IMR-90 (cell line): ENCODE measurements at regions not wholly inside any gene's neighbourhood (a gene's known extent, or its start where the extent isn't known, plus 50 kb on each side); places are given as distances from the start of the nearest gene placed in this dataset.

Source experiments
- ATAC-seq: fragments of 200-7000 bp; cut with Tn5 transposase; 2 replicates; pipeline ENCODE4 v1.9.1; 2020; ENCODE audit warnings: low read depth, mild to moderate bottlenecking, moderate library complexity
- BruUV-seq: library from RNA; stranded (reverse); fragments of 400-500 nt; replicated peaks from 2 replicates; lab custom pipeline; 2021; lab: Mats Ljungman, UMichigan
- CTCF ChIA-PET: fragments of 300-600 bp; formaldehyde crosslinking; extraction: SDS; loops from one replicate; lab custom pipeline; 2021; ENCODE audit warnings: antibody characterized with exemption; lab: Yijun Ruan, JAX
- POLR2A ChIA-PET: fragments of 300-600 bp; sonication (Branson Sonifier 250); formaldehyde crosslinking; loops from one replicate; lab custom pipeline; 2022; ENCODE audit warnings: antibody characterized with exemption; ENCODE audit not compliant: unreplicated experiment; lab: Charles Lee
- DNase-seq: peaks from one replicate; pipeline ENCODE4 v3.0.0; 2013
- H2AFZ ChIP-seq: replicated peaks from 2 replicates; pipeline ENCODE3; 2013; ENCODE audit warnings: low read length, mild to moderate bottlenecking; ENCODE audit not compliant: poor library complexity
- H2AK5ac ChIP-seq: 2 replicates; pipeline ENCODE4 v1.6.1; 2013; ENCODE audit warnings: low read depth, low read length, inconsistent platforms
- H2AK9ac ChIP-seq: replicated peaks from 2 replicates; pipeline ENCODE3; 2013; ENCODE audit warnings: mild to moderate bottlenecking, low read depth, low read length, moderate library complexity; ENCODE audit not compliant: poor library complexity
- H2BK120ac ChIP-seq: 2 replicates; pipeline ENCODE4 v1.6.1; 2013; ENCODE audit warnings: low read depth, low read length, inconsistent platforms
- H2BK15ac ChIP-seq: 3 replicates; pipeline ENCODE4 v1.6.1; 2013; ENCODE audit warnings: low read depth, low read length, inconsistent platforms
- H2BK20ac ChIP-seq: 2 replicates; pipeline ENCODE4 v1.6.1; 2013; ENCODE audit warnings: low read depth, mild to moderate bottlenecking, inconsistent platforms, low read length, moderate library complexity
- H2BK5ac ChIP-seq: 2 replicates; pipeline ENCODE4 v1.6.1; 2013; ENCODE audit warnings: mild to moderate bottlenecking, low read depth, low read length, inconsistent platforms; ENCODE audit not compliant: poor library complexity, severe bottlenecking
- H3K14ac ChIP-seq: replicated peaks from 2 replicates; pipeline ENCODE4 v1.6.1; 2013; ENCODE audit warnings: low read depth, low read length, inconsistent platforms
- H3K18ac ChIP-seq: 2 replicates; pipeline ENCODE4 v1.6.1; 2013; ENCODE audit warnings: low read depth, low read length, control low read depth
- H3K23ac ChIP-seq: 2 replicates; pipeline ENCODE4 v1.6.1; 2013; ENCODE audit warnings: low read depth, low read length, inconsistent platforms
- H3K27ac ChIP-seq: 2 replicates; pipeline ENCODE4 v1.5.1; 2013; ENCODE audit warnings: mild to moderate bottlenecking, control low read depth, low read length; ENCODE audit not compliant: insufficient read depth
- H3K27me3 ChIP-seq: 2 replicates; pipeline ENCODE4 v1.6.1; 2013; ENCODE audit warnings: low read length; ENCODE audit not compliant: control insufficient read depth, insufficient read depth
- H3K36me3 ChIP-seq: 2 replicates; pipeline ENCODE4 v1.6.1; 2013; ENCODE audit warnings: low read length, mixed read lengths; ENCODE audit not compliant: control insufficient read depth, insufficient read depth
- H3K4ac ChIP-seq: 2 replicates; pipeline ENCODE4 v1.6.1; 2013; ENCODE audit warnings: low read depth, low read length, inconsistent platforms
- H3K4me1 ChIP-seq: 2 replicates; pipeline ENCODE4 v1.6.1; 2013; ENCODE audit warnings: low read length, mixed read lengths; ENCODE audit not compliant: control insufficient read depth, insufficient read depth
- H3K4me2 ChIP-seq: 2 replicates; pipeline ENCODE4 v1.6.1; 2013; ENCODE audit warnings: low read depth, mild to moderate bottlenecking, control low read depth, low read length, moderate library complexity
- H3K4me3 ChIP-seq: 2 replicates; pipeline ENCODE4 v1.5.1; 2013; ENCODE audit warnings: low read depth, mild to moderate bottlenecking, control low read depth, low read length, moderate library complexity; ENCODE audit not compliant: insufficient read depth
- H3K56ac ChIP-seq: 2 replicates; pipeline ENCODE4 v1.6.1; 2013; ENCODE audit warnings: low read length, inconsistent platforms; ENCODE audit not compliant: insufficient read depth; ENCODE audit errors: extremely low read depth
- H3K79me1 ChIP-seq, 2 experiments: 2 replicates each; pipeline ENCODE4 v1.6.1; 2013; ENCODE audit warnings: low read length in 2 of 2, inconsistent platforms in 1 of 2, low read depth in 1 of 2
- H3K9ac ChIP-seq: 2 replicates; pipeline ENCODE4 v1.6.1; 2013; ENCODE audit warnings: low read depth, low read length, control low read depth
- H3K9me1 ChIP-seq: 2 replicates; pipeline ENCODE4 v1.6.1; 2013; ENCODE audit warnings: low read length, inconsistent platforms; ENCODE audit not compliant: insufficient read depth
- H3K9me3 ChIP-seq: 2 replicates; pipeline ENCODE4 v1.6.1; 2013; ENCODE audit warnings: low read length; ENCODE audit not compliant: control insufficient read depth, insufficient read depth
- H4K20me1 ChIP-seq: 2 replicates; pipeline ENCODE4 v1.6.1; 2013; ENCODE audit warnings: low read length, inconsistent platforms; ENCODE audit not compliant: insufficient read depth
- H4K5ac ChIP-seq: 2 replicates; pipeline ENCODE4 v1.6.1; 2013; ENCODE audit warnings: mild to moderate bottlenecking, low read depth, low read length, control low read depth
- H4K8ac ChIP-seq, 2 experiments: 2 replicates each; pipeline ENCODE4 v1.6.1; 2013; ENCODE audit warnings: low read depth in 2 of 2, low read length in 2 of 2, control low read depth in 1 of 2, inconsistent platforms in 1 of 2
- H4K91ac ChIP-seq: 2 replicates; pipeline ENCODE4 v1.6.1; 2013; ENCODE audit warnings: low read depth, low read length, inconsistent platforms; ENCODE audit not compliant: insufficient read depth
- FOS ChIP-seq: fragments of 150-350 bp; IDR thresholded peaks from 2 replicates; pipeline ENCODE4 v1.6.1; 2016; ENCODE audit warnings: low read depth, low read length
- MAFK ChIP-seq: IDR thresholded peaks from 2 replicates; pipeline ENCODE4 v1.6.1; 2012; ENCODE audit warnings: low read depth, low read length, improper control_type of control experiment
- MAZ ChIP-seq: IDR thresholded peaks from 2 replicates; pipeline ENCODE4 v1.6.1; 2012; ENCODE audit warnings: low read depth, mild to moderate bottlenecking, low read length, improper control_type of control experiment, moderate library complexity, borderline replicate concordance
- MXI1 ChIP-seq: IDR thresholded peaks from 2 replicates; pipeline ENCODE4 v1.6.1; 2012; ENCODE audit warnings: low read depth, mild to moderate bottlenecking, low read length, moderate library complexity, borderline replicate concordance
- RAD21 ChIP-seq: IDR thresholded peaks from 2 replicates; pipeline ENCODE4 v1.6.1; 2012; ENCODE audit warnings: low read length, improper control_type of control experiment
- dilution Hi-C: fragments of 300-500 bp; cut with HindIII; formaldehyde crosslinking; loops from one replicate; pipeline ENCODE4 v1.14.3; 2018; ENCODE audit warnings: low sequenced_read_pairs; ENCODE audit not compliant: unreplicated experiment
- in situ Hi-C: fragments of 300-500 bp; cut with MboI; formaldehyde crosslinking; loops from 3 replicates; pipeline ENCODE4 v1.14.3; 2019; ENCODE audit warnings: low sequenced_read_pairs, inconsistent platforms, mixed read lengths
- intact Hi-C: fragments of 100-400 bp; cut with micrococcal nuclease; formaldehyde crosslinking; loops from 2 replicates; pipeline ENCODE4 v1.10.0; 2022
- TF ChIP-seq, protein P1 (sequence below): fragments of 150-350 bp; IDR thresholded peaks from 2 replicates; pipeline ENCODE4 v1.6.1; 2016; ENCODE audit warnings: low read depth, mild to moderate bottlenecking, low read length, moderate library complexity, borderline replicate concordance
- TF ChIP-seq, protein P2 (sequence below): fragments of 150-350 bp; IDR thresholded peaks from 2 replicates; pipeline ENCODE4 v1.6.1; 2017; ENCODE audit warnings: mild to moderate bottlenecking, antibody characterized with exemption, low read length, low read depth

DNA sequence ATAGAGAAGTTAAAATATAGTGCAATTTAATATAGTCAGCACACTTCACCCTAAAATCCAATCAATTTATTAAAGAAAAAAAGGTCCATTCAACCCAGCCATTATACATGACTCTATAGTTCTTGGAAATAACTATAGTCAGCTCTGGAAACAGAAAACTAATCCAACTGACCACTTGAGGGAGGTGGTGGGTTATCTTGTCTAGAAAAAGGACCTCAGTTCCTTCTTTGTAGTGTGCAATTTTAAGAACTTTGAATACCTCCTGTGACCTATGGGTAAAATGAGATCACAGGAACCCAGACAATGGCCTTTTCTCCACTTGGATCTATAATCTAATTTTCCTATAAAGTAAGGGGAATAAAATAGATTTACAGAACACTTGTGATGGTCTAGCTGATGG is 163.6 kb upstream of the CENPW start:
- H2AFZ ChIP-seq, result no peak overlapping the region
- H2BK5ac ChIP-seq, result no peak overlapping the region
- no peak overlapping the region for H2BK15ac ChIP-seq
- H4K5ac ChIP-seq, result no peak overlapping the region
- H3K4ac ChIP-seq, result no peak overlapping the region
- ATAC-seq (no peak), DNase-seq (peak; percentile 14)
- H2AK9ac ChIP-seq, result no peak overlapping the region
- no peak overlapping the region for H3K23ac ChIP-seq
- no peaks in the 10 kb centered on the region for H4K20me1 ChIP-seq
- in situ Hi-C loops, result loop anchor here (10.0 kb wide), 1 partner anchor 141 kb away; no protein-coding TSS in a partner anchor
- H3K9me3 ChIP-seq, result no peaks in the 10 kb centered on the region
- peaks cover 14% of the 10 kb centered on the region for H3K27me3 ChIP-seq
- no peak overlapping the region for H3K4me2 ChIP-seq
- H4K91ac ChIP-seq, result no peak overlapping the region
- TF ChIP-seq, protein P1, sequence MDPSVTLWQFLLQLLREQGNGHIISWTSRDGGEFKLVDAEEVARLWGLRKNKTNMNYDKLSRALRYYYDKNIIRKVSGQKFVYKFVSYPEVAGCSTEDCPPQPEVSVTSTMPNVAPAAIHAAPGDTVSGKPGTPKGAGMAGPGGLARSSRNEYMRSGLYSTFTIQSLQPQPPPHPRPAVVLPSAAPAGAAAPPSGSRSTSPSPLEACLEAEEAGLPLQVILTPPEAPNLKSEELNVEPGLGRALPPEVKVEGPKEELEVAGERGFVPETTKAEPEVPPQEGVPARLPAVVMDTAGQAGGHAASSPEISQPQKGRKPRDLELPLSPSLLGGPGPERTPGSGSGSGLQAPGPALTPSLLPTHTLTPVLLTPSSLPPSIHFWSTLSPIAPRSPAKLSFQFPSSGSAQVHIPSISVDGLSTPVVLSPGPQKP, result no peak
- TF ChIP-seq RAD21 (no peak), MAFK (no peak), MXI1 (no peak), FOS (no peak), MAZ (no peak)
- TF ChIP-seq, protein P2, sequence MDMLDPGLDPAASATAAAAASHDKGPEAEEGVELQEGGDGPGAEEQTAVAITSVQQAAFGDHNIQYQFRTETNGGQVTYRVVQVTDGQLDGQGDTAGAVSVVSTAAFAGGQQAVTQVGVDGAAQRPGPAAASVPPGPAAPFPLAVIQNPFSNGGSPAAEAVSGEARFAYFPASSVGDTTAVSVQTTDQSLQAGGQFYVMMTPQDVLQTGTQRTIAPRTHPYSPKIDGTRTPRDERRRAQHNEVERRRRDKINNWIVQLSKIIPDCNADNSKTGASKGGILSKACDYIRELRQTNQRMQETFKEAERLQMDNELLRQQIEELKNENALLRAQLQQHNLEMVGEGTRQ, result no peak
- no peak overlapping the region for H3K4me3 ChIP-seq
- POLR2A ChIA-PET, result no interaction called here
- H3K27ac ChIP-seq, result no peak overlapping the region
- H3K4me1 ChIP-seq, result no peaks in the 10 kb centered on the region
- H2BK120ac ChIP-seq, result no peak overlapping the region
- no peaks in the 10 kb centered on the region for H3K9me1 ChIP-seq
- H3K9ac ChIP-seq, result no peak overlapping the region
- H4K8ac ChIP-seq, result no peak overlapping the region
- no peak overlapping the region for H3K18ac ChIP-seq
- dilution Hi-C loops, result no loop called here
- H3K79me1 ChIP-seq, result no peaks in the 10 kb centered on the region
- no TSS peak for BruUV-seq
- intact Hi-C loops, result loop anchor here (10.0 kb wide), 1 partner anchor 949 kb away; no protein-coding TSS in a partner anchor
- no peak overlapping the region for H2BK20ac ChIP-seq
- CTCF ChIA-PET, result no interaction called here
- H2AK5ac ChIP-seq, result no peak overlapping the region
- no peak overlapping the region for H3K14ac ChIP-seq
- no peak overlapping the region for H3K56ac ChIP-seq
- H3K36me3 ChIP-seq, result no peaks in the 10 kb centered on the region
